ENCODE measurements at regions not wholly inside any gene's neighbourhood (a gene's known extent, or its start where the extent isn't known, plus 50 kb on each side); places are given as distances from the start of the nearest gene placed in this dataset.

- ChIA-PET POLR2A (ENCODE audit: unreplicated experiment) (no interaction called here), CTCF (no interaction called here)
- intact Hi-C loops (cut with micrococcal nuclease) = no loop called here
- Histone ChIP-seq H4K20me1 (ENCODE audit: low read length) (no peaks in the 10 kb centered on the region), H2AFZ (ENCODE audit: low read length) (no peak overlapping the region), H3K79me2 (ENCODE audit: low read length) (no peaks in the 10 kb centered on the region), H3K9me2 (replicated peaks; ENCODE audit: low read length) (no peaks in the 10 kb centered on the region), H3K36me3 (ENCODE audit: low read depth, low read length) (no peaks in the 10 kb centered on the region), H3K4me3 (ENCODE audit: low read length) (no peak overlapping the region), H3F3A (ENCODE audit: low read length, unreplicated experiment) (no peaks in the 10 kb centered on the region), H3K27me3 (ENCODE audit: low read length) (no peaks in the 10 kb centered on the region), H3K4me1 (ENCODE audit: insufficient read depth, low read length) (no peaks in the 10 kb centered on the region; the same call in 1 of the 2 replicates), H3K27ac (ENCODE audit: low read length) (no peak overlapping the region), H3K9me3 (ENCODE audit: low read length) (no peaks in the 10 kb centered on the region), H3K9ac (ENCODE audit: low read length) (no peak overlapping the region), H3K4me2 (ENCODE audit: low read length) (no peak overlapping the region)
- no peak for ATAC-seq
- BruUV-seq (replicated peaks) = no TSS peak
- DNase-seq = no peak
- no peak for TF ChIP-seq CTCF (conservative IDR thresholded peaks at IDR 0.05; ENCODE audit: low read depth, low read length)
- TF ChIP-seq EZH2phosphoT487 (IDR thresholded peaks at IDR 0.05; ENCODE audit: borderline replicate concordance, low read length) = no peak
- TF ChIP-seq EZH2 (IDR thresholded peaks at IDR 0.05; ENCODE audit: low read length, unreplicated experiment) = no peak
Observed at GRCh38 chr13:44748439-44748838, 172.3 kb upstream of the TSC22D1 start.

GRCh38 chr13:44747179-44747578 lies 171.0 kb upstream of the TSC22D1 start:
- Histone ChIP-seq H2AFZ (ENCODE audit: low read length) (no peak overlapping the region), H3K27ac (ENCODE audit: low read length) (no peak overlapping the region), H3F3A (ENCODE audit: low read length, unreplicated experiment) (no peaks in the 10 kb centered on the region), H3K9ac (ENCODE audit: low read length) (no peak overlapping the region), H3K4me2 (ENCODE audit: low read length) (no peak overlapping the region), H3K79me2 (ENCODE audit: low read length) (no peaks in the 10 kb centered on the region), H3K36me3 (ENCODE audit: low read depth, low read length) (no peaks in the 10 kb centered on the region), H3K4me3 (ENCODE audit: low read length) (no peak overlapping the region), H3K27me3 (ENCODE audit: low read length) (no peaks in the 10 kb centered on the region), H4K20me1 (ENCODE audit: low read length) (no peaks in the 10 kb centered on the region), H3K4me1 (ENCODE audit: insufficient read depth, low read length) (no peaks in the 10 kb centered on the region; the same call in 1 of the 2 replicates), H3K9me2 (replicated peaks; ENCODE audit: low read length) (no peaks in the 10 kb centered on the region), H3K9me3 (ENCODE audit: low read length) (no peaks in the 10 kb centered on the region)
- TF ChIP-seq EZH2 (IDR thresholded peaks at IDR 0.05; ENCODE audit: low read length, unreplicated experiment) = no peak
- no peak for TF ChIP-seq EZH2phosphoT487 (IDR thresholded peaks at IDR 0.05; ENCODE audit: borderline replicate concordance, low read length)
- no peak for TF ChIP-seq CTCF (conservative IDR thresholded peaks at IDR 0.05; ENCODE audit: low read depth, low read length)
- ChIA-PET CTCF (no interaction called here), POLR2A (ENCODE audit: unreplicated experiment) (no interaction called here)
- no peak for DNase-seq
- no TSS peak for BruUV-seq (replicated peaks)
- intact Hi-C loops (cut with micrococcal nuclease) = no loop called here
- ATAC-seq = no peak

- CTCF ChIA-PET = no interaction called here
- H3K9ac ChIP-seq (ENCODE audit: low read length) = no peak overlapping the region
- H3K4me3 ChIP-seq (ENCODE audit: low read length) = no peak overlapping the region
- no TSS peak for BruUV-seq (replicated peaks)
- H3K9me2 ChIP-seq (replicated peaks; ENCODE audit: low read length) = no peaks in the 10 kb centered on the region
- no peaks in the 10 kb centered on the region for H3F3A ChIP-seq (ENCODE audit: low read length, unreplicated experiment)
- DNase-seq (no peak), ATAC-seq (no peak)
- no peaks in the 10 kb centered on the region; the same call in 1 of the 2 replicates for H3K4me1 ChIP-seq (ENCODE audit: insufficient read depth, low read length)
- H3K27ac ChIP-seq (ENCODE audit: low read length) = no peak overlapping the region
- no peak overlapping the region for H2AFZ ChIP-seq (ENCODE audit: low read length)
- H3K27me3 ChIP-seq (ENCODE audit: low read length) = no peaks in the 10 kb centered on the region
- H3K9me3 ChIP-seq (ENCODE audit: low read length) = no peaks in the 10 kb centered on the region
- no peaks in the 10 kb centered on the region for H4K20me1 ChIP-seq (ENCODE audit: low read length)
- H3K79me2 ChIP-seq (ENCODE audit: low read length) = no peaks in the 10 kb centered on the region
- no peaks in the 10 kb centered on the region for H3K36me3 ChIP-seq (ENCODE audit: low read depth, low read length)
- intact Hi-C loops (cut with micrococcal nuclease) = no loop called here
- H3K4me2 ChIP-seq (ENCODE audit: low read length) = no peak overlapping the region
- POLR2A ChIA-PET (ENCODE audit: unreplicated experiment) = no interaction called here
- TF ChIP-seq EZH2 (IDR thresholded peaks at IDR 0.05; ENCODE audit: low read length, unreplicated experiment) (no peak), CTCF (conservative IDR thresholded peaks at IDR 0.05; ENCODE audit: low read depth, low read length) (no peak), EZH2phosphoT487 (IDR thresholded peaks at IDR 0.05; ENCODE audit: borderline replicate concordance, low read length) (no peak)
Observed at GRCh38 chr13:44746690-44747089, 170.6 kb upstream of the TSC22D1 start.

All from PC-3 (cell line).